IMR-90 (cell line): ENCODE measurements at regions not wholly inside any gene's neighbourhood (a gene's known extent, or its start where the extent isn't known, plus 50 kb on each side); places are given as distances from the start of the nearest gene placed in this dataset.
A peak's percentile ranks its signal among the peaks of the same experiment; 100 is the strongest.

Experiments
- BHLHE40 ChIP-seq: fragments of 150-350 bp; IDR thresholded peaks from 2 replicates; pipeline ENCODE4 v1.6.1; 2016; ENCODE audit warnings: mild to moderate bottlenecking, low read depth, low read length
- CEBPB ChIP-seq: IDR thresholded peaks from 2 replicates; pipeline ENCODE4 v1.6.1; 2012; ENCODE audit warnings: low read depth, low read length, improper control_type of control experiment
- MAFK ChIP-seq: IDR thresholded peaks from 2 replicates; pipeline ENCODE4 v1.6.1; 2012; ENCODE audit warnings: low read depth, low read length, improper control_type of control experiment
- MXI1 ChIP-seq: IDR thresholded peaks from 2 replicates; pipeline ENCODE4 v1.6.1; 2012; ENCODE audit warnings: low read depth, mild to moderate bottlenecking, low read length, moderate library complexity, borderline replicate concordance
- TF ChIP-seq, protein P1 (sequence below): conservative IDR thresholded peaks from 2 replicates; pipeline ENCODE4 v1.5.1; 2012; ENCODE audit warnings: mild to moderate bottlenecking, low read depth, low read length, improper control_type of control experiment

- TF ChIP-seq MAFK (no peak), CEBPB (no peak), MXI1 (no peak), BHLHE40 (no peak)
- TF ChIP-seq, protein P1, sequence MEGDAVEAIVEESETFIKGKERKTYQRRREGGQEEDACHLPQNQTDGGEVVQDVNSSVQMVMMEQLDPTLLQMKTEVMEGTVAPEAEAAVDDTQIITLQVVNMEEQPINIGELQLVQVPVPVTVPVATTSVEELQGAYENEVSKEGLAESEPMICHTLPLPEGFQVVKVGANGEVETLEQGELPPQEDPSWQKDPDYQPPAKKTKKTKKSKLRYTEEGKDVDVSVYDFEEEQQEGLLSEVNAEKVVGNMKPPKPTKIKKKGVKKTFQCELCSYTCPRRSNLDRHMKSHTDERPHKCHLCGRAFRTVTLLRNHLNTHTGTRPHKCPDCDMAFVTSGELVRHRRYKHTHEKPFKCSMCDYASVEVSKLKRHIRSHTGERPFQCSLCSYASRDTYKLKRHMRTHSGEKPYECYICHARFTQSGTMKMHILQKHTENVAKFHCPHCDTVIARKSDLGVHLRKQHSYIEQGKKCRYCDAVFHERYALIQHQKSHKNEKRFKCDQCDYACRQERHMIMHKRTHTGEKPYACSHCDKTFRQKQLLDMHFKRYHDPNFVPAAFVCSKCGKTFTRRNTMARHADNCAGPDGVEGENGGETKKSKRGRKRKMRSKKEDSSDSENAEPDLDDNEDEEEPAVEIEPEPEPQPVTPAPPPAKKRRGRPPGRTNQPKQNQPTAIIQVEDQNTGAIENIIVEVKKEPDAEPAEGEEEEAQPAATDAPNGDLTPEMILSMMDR, result peak; percentile 24; the same call in 1 of the 2 replicates
These were observed 729.9 kb downstream of the ZWINT start for GRCh38 chr10:55631071-55631654.
